ENCODE measurements at regions not wholly inside any gene's neighbourhood (a gene's known extent, or its start where the extent isn't known, plus 50 kb on each side); places are given as distances from the start of the nearest gene placed in this dataset.

DNA sequence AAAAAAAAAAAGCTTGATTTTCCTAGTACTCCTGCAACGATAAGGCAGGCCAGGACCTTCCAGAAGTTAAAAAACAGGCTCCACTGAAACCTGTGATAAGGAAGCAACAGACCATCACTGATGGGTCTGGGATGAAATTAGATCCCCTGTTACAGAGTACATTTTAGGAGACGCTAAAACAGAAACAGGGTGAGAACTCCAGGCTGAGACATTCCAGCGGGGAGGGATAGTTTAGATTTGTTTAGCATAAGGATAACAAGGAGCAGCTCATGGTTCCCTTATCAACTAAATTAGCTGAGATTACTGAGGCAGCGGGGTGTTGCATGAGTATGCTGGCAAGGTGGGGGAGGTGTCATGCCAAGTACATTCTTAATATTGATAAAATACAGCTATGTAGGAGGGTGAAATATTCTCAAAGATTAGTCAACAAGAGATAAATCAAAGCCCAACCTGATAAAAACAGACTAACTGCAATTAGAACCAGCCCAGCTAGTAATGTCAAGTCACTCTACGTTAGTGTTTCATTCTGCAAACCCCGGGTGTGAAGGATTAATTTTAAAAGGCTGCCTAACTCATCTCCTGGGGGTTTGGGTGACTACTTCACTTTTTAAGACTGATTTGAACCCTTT, 75.0 kb upstream of the BZW1 start (continued):
- TF ChIP-seq, protein P1, sequence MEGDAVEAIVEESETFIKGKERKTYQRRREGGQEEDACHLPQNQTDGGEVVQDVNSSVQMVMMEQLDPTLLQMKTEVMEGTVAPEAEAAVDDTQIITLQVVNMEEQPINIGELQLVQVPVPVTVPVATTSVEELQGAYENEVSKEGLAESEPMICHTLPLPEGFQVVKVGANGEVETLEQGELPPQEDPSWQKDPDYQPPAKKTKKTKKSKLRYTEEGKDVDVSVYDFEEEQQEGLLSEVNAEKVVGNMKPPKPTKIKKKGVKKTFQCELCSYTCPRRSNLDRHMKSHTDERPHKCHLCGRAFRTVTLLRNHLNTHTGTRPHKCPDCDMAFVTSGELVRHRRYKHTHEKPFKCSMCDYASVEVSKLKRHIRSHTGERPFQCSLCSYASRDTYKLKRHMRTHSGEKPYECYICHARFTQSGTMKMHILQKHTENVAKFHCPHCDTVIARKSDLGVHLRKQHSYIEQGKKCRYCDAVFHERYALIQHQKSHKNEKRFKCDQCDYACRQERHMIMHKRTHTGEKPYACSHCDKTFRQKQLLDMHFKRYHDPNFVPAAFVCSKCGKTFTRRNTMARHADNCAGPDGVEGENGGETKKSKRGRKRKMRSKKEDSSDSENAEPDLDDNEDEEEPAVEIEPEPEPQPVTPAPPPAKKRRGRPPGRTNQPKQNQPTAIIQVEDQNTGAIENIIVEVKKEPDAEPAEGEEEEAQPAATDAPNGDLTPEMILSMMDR (IDR thresholded peaks at IDR 0.05; ENCODE audit: control extremely low read depth in 1 of 3, insufficient read depth in 1 of 3, low read depth in 1 of 3, low read length in 3 of 3): no peak
- TF ChIP-seq CBX5 (IDR thresholded peaks at IDR 0.05; ENCODE audit: low read depth, low read length) (no peak), KDM5A (IDR thresholded peaks at IDR 0.05; ENCODE audit: low read length) (no peak), EP300 (IDR thresholded peaks at IDR 0.05; ENCODE audit: borderline replicate concordance in 1 of 2, low read depth in 2 of 2, low read length in 2 of 2) (no peak), BCL11A (IDR thresholded peaks at IDR 0.05; ENCODE audit: low read depth in 2 of 2, low read length in 2 of 2) (no peak), SP1 (IDR thresholded peaks at IDR 0.05; ENCODE audit: low read depth, low read length) (peak; percentile 75; the same call in 1 of the 2 replicates), BACH1 (IDR thresholded peaks at IDR 0.05; ENCODE audit: low read length) (no peak), HDAC6 (IDR thresholded peaks at IDR 0.05; ENCODE audit: low read depth, low read length) (no peak), RFX5 (IDR thresholded peaks at IDR 0.05; ENCODE audit: borderline replicate concordance, low read depth, low read length) (no peak), CHD1 (IDR thresholded peaks at IDR 0.05; ENCODE audit: low read depth, low read length) (no peak), GTF2F1 (IDR thresholded peaks at IDR 0.05; ENCODE audit: borderline replicate concordance, low read depth, low read length) (no peak), CBX8 (IDR thresholded peaks at IDR 0.05; ENCODE audit: borderline replicate concordance, low read depth, low read length) (no peak), NANOG (IDR thresholded peaks at IDR 0.05; ENCODE audit: insufficient read depth, low read depth, low read length, poor library complexity, severe bottlenecking) (peak; percentile 46), TCF12 (IDR thresholded peaks at IDR 0.05; ENCODE audit: low read depth, low read length) (no peak), SRF (IDR thresholded peaks at IDR 0.05; ENCODE audit: low read depth, low read length) (no peak), RNF2 (IDR thresholded peaks at IDR 0.05; ENCODE audit: borderline replicate concordance, low read depth, low read length, missing control alignments, poor library complexity, severe bottlenecking) (no peak)
- TF ChIP-seq, protein P2, sequence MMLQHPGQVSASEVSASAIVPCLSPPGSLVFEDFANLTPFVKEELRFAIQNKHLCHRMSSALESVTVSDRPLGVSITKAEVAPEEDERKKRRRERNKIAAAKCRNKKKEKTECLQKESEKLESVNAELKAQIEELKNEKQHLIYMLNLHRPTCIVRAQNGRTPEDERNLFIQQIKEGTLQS (IDR thresholded peaks at IDR 0.05; ENCODE audit: insufficient read depth, low read depth, low read length): no peak
- TF ChIP-seq, protein P3, sequence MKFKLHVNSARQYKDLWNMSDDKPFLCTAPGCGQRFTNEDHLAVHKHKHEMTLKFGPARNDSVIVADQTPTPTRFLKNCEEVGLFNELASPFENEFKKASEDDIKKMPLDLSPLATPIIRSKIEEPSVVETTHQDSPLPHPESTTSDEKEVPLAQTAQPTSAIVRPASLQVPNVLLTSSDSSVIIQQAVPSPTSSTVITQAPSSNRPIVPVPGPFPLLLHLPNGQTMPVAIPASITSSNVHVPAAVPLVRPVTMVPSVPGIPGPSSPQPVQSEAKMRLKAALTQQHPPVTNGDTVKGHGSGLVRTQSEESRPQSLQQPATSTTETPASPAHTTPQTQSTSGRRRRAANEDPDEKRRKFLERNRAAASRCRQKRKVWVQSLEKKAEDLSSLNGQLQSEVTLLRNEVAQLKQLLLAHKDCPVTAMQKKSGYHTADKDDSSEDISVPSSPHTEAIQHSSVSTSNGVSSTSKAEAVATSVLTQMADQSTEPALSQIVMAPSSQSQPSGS (IDR thresholded peaks at IDR 0.05; ENCODE audit: low read length): no peak
- TF ChIP-seq, protein P4, sequence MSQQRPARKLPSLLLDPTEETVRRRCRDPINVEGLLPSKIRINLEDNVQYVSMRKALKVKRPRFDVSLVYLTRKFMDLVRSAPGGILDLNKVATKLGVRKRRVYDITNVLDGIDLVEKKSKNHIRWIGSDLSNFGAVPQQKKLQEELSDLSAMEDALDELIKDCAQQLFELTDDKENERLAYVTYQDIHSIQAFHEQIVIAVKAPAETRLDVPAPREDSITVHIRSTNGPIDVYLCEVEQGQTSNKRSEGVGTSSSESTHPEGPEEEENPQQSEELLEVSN (IDR thresholded peaks at IDR 0.05): no peak
